ENCODE measurements at regions not wholly inside any gene's neighbourhood (a gene's known extent, or its start where the extent isn't known, plus 50 kb on each side); places are given as distances from the start of the nearest gene placed in this dataset.

DNA sequence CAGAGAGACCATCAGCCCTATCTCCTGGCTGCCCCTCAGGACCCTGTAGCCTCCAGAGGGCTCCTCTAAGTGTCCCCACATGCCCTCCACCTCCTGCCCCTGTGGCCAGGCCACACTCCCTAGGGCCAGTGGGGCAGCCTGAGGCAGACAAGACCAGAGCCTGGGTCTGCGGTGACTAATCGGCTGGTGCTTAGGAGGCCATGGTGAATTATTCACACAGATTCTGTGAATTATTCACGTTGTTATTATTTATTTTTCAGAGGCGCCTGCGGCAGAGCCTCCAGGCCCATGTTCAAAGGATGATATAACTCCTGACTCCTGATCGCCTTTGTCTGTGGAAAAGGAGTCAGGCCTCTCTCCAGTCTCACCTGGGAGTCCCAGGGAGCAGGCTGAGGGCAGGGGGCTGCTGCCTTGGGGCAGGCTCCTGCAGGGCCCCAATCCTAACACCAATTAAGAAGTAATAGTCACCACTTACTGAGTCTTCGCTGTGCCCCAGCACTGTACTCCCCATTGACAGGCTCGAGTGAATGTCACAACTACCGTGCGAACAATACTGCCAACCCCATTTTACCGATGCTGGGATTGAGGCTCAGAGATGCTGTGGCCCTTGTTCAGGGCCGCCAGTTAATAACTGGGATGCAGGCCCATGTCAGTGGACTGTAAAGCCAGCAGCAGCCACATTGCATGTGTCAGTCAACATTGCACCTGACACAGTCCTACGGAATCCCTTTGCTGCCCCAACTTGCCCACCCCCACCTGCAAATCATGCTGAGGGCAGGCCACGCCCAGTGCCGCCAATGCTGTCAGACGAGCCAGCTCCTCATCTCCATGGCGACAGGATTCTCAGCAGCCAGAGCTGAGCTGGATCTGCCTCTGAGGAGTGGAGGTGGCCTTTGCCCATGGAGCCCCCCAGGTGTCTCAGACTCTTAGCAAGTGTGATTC lies 94.9 kb downstream of the PCDH1 start:
- no peak for TF ChIP-seq ZNF416 (tag by site-specific recombination; IDR thresholded peaks at IDR 0.05)
- no peak for TF ChIP-seq ZNF623 (tag by site-specific recombination; IDR thresholded peaks at IDR 0.05)
